GM19372 (cell line): ENCODE measurements at regions not wholly inside any gene's neighbourhood (a gene's known extent, or its start where the extent isn't known, plus 50 kb on each side); places are given as distances from the start of the nearest gene placed in this dataset.
"Not testable (repeated sequence)": the region's sequence is repeated elsewhere in the genome, so short reads cannot be mapped to it uniquely, and the experiment has no call there.

ENCODE experiments used
- ATAC-seq: cut with Tn5 transposase; IDR thresholded peaks from one replicate; pipeline ENCODE4 v1.9.1; 2021; ENCODE audit warnings: mild to moderate bottlenecking, low read depth, moderate library complexity; ENCODE audit not compliant: unreplicated experiment

DNA sequence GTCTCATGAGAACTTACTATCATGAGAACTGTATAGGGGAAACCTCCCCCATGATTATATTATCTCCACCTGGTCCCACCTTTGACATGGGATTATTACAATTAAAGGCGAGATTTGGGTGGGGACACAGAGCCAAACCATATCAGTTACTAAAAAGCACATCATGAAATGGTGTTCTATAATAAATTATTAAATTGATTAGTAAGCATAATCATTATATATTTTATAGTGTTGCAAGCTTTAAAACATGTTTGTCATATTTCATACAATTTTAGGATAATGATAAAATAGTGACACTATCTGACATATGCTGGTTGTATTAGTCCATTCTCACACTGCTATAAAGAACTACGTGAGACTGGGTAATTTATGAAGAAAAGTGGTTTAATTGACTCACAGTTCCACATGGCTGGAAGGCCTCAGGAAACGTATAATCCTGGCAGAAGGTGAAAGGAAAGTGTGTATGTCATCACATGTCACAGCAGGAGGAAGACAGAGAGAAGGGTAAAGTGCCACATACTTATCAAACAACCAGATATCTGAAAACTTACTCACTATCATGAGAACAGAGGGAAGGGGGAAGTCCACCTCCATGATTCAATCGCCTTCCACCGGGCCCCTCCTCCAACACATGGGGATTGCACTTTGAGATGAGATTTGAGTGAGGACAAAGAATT is 539.2 kb upstream of the OLFM3 start:
- no peak for ATAC-seq

DNA sequence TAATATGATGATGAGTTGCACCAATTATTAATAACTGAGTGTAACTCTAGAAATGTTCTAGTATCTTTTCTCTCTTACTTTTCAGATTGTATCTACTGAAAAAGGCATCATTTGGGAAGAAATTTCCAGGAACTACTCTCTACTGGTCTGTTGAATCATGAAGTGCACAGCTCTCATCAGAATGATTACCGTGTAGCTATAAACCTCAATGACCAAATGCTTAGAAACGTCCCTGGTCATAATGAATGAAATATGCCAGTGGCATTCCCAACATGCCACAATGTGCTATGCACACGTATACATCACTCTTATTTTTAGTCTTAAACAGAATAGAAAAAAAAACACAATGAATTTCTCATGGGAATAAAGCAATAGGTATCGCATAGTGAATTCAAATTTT is 534.3 kb upstream of the OLFM3 start:
- no peak for ATAC-seq

DNA sequence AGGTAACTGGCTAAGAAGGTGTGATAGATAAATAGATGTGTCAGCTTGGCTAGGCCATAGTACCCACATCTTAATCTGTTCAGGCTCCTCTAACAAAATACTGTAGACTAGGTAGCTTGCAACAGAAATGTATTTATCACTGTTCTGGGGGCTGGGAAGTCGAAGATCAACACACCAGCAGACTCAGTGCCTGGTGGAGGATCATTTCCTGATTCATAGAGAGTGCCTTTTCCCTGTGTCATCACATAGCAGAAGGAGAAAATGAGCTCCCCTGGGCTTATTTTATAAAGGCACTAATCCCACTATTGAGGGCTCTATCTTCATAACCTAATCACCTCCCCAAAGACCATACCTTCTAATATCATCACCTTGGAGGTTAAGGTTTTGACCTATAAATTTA is 532.7 kb upstream of the OLFM3 start:
- no peak for ATAC-seq

DNA sequence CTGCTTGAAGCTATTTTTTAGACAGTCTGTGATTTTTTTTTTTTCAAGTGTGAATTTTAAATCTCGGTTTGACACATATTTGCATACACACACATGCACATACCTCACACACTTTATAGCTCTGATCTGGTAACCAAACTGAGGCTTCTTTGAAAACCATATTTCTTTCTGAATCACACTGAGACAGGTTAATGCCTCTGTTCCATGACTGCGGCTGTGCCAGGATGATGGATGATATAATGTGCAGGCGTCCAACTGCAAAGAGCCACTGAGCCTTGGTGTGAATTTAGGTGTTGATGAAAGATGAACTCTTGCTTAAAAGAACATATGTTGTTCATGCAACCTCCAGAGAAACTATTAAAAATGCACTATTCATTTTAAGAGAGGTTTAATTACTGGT is 504.0 kb upstream of the OLFM3 start:
- ATAC-seq = no peak

DNA sequence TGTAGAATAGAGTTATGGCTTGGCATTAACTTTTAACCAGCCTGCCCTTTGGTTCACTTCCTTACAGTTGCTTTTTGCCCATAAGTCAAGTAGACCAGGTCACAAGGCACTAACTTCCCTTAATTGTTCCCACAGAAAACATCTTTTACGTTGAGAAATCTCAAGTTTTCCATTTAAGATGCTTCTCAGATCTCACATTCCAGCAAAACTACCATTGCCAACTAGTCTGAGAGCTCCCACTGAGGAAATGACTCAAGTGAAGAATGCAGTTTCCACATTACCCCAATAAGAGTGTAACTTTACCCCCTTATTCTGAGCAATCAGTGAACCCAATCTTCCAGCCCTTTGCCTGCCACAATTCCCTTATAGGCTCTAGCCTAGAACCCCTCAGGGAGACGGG is 502.2 kb upstream of the OLFM3 start:
- ATAC-seq = no peak

DNA sequence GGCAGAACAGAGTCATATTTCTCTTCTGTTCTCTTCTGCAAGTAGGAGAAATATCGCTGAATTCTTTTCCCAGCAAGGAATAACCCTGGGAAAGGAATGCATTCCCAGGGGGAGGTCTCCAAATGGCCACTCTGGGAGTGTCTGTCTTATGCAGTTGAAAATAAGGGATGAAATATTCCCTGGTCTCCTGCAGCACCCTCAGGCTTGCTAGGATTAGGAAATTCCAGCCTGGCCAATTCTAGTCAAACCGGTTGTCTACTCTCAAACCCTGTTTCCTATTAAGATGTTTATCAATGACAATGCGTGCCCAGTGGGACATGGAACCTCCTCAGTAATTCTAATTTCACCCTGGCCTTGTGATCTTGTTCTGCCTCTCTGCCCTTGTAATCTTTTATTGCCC is 501.1 kb upstream of the OLFM3 start:
- ATAC-seq = not testable (repeated sequence)

DNA sequence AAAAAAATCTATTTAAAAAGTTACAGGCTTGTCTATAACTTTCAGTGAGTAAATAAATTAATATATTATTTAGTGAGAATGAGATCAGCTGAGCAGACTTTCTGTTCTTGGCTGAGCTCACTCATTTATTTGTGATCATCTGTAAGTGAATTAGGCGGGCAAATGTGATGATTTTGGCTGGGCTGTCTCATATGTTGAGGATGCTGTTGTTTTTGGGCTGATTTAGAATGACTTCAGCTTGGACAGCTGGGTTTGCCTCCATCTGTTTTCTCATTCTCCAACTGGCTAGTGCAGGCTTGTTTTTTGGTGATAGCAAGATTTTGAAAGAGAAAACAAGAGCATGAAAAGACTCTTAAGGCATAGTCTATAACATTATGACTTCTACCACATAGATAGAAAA is 475.8 kb upstream of the OLFM3 start:
- no peak for ATAC-seq

DNA sequence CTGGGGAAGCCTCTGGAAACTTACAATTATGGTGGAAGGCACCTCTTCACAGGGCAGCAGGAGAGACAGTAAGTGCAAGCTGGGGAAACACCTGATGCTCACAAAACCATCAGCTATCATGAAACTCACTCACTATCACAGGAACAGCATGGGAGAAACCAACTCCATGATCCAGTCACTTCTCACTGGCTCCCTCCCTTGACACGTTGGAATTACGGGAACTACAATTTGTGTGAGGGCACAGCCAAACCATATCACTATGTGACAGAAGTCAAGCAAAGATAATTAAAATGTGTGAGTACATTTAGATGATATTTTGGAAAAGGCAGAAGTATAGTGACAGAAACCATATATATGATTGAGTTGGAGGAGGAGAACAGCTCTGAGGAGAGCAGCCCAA is 474.0 kb upstream of the OLFM3 start:
- ATAC-seq = no peak

DNA sequence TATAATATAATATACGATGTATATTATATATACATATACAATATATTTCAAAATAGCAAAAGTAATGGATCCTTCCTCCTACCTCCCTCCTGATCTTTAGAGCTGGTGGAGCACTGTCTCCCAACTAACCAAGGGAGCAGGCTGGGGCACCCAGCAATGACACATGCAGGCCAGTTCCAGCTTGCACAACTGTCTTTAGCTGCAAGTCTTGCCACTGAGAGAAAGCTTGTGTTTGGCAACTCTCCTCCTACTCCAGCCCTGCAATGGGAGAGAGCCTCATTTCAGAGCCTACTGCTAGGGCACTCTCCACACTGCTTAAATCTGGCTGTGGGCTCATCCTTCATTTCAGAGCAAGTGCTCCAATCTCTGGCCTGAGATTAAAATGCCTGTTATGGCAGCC is 469.8 kb upstream of the OLFM3 start:
- ATAC-seq = no peak

DNA sequence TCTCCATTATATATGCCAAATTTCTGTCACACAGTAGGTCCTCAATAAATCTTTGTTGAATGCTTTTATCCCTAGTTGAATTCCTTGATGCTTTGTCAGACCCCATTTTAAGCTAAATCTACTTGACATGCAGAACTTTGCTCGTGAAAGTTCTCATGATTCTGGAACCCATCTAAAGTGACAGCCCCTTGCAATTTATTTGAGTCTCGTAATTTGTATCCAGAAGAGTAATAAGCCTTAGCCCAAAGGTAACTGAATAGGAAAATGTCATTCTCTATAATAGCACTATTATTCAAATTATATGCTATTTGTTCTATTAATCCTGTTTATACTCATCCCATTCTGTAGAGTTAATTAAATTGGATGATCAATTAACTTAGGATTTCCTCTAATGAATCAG is 466.6 kb upstream of the OLFM3 start:
- ATAC-seq = no peak

DNA sequence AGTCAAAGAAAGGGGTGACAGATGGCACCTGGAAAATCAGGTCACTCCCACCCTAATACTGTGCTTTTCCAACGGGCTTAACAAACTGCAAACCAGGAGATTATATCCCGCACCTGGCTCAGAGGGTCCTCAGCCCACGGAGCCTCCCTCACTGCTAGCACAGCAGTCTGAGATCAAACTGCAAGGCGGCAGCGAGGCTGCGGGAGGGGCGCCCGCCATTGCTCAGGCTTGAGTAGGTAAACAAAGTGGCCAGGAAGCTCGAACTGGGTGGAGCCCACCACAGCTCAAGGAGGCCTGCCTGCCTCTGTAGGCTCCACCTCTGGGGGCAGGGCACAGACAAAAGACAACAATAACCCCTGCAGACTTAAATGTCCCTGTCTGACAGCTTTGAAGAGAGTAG is 445.6 kb upstream of the OLFM3 start:
- ATAC-seq = not testable (repeated sequence)

DNA sequence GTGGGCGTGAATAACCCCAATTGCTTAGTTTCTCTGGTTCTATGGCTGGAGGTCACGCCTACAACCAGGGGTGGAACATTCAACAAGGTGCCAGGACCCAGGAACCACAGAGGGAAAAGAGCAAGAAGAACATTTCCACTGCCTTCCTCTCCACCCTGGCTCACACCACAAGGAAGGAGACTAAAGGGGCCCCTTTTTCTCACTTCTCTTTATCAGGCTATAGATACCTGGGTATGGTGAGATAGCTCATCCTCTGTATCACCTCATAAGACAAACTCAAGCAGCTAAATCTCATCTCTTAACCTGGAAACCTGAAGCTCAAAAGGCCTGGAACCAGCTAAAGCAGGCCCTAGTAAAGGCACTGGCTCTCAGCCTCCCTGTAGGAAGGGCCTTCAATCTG is 438.8 kb upstream of the OLFM3 start:
- no peak for ATAC-seq

DNA sequence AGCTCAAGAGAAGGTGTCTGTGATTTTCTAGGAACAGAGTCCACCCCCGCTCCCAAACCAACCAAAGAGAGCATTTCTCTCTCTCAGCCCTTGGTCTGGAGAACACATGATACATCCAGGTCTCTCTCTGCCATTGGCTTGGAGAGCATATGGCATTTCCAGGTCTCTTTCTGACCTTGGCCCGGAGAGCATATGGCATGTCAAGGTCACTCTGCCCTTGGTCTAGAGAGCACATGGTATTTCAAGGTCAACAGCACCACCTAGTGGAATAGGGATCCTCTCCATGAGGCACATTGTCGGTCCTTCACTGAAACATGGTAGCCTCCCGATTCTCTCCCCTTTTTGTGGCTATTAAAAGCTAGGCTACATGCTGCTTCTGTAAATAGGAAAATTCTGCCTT is 437.7 kb upstream of the OLFM3 start:
- ATAC-seq = peak; percentile 48

DNA sequence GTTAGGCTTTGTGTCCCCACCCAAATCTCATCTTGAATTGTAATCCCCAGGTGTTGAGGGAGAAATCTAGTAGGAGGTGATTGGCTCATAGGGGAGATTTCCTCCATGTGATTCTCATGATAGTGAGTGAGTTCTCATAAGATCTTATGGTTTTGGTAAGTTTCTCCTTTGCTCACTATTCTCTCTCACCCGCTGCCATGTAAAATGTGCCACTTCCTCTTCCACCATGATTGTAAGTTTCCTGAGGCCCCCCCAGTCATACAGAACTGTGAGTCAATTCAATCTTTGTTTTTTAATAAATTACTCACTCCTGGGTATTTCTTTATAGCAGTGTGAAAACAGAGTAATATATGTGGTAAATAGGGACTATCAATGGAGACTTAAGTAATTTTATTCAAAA is 434.5 kb upstream of the OLFM3 start:
- ATAC-seq = no peak

DNA sequence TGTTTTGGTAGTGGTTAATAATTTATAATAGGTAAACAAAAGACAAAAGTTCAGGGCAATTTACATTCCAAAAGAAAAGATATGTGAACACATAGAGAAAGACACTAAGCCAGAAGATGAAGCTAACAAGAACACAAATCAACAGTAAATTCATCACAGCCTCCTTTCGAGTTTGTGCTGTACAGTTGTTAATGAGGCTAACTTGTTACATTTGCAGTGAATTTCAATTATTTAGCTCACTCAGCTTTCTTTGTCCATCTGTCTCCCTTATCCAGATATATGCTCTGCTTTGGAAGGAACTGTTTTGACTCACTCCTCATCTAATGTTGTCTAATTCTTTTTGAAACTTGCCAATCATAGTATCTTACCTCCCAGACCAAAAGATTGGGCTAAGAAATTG is 423.3 kb upstream of the OLFM3 start:
- ATAC-seq = no peak
